Erythroblast (primary cell): ENCODE measurements at regions not wholly inside any gene's neighbourhood (a gene's known extent, or its start where the extent isn't known, plus 50 kb on each side); places are given as distances from the start of the nearest gene placed in this dataset.

Source experiments
- GATA1 ChIP-seq: IDR thresholded peaks from 2 replicates; pipeline ENCODE4 v1.6.1; 2011; ENCODE audit warnings: low read depth, mild to moderate bottlenecking, control low read depth, low read length, moderate library complexity
- POLR2A ChIP-seq: IDR thresholded peaks from 2 replicates; pipeline ENCODE4 v1.6.1; 2011; ENCODE audit warnings: mild to moderate bottlenecking, low read length

- TF ChIP-seq POLR2A, result no peak
- TF ChIP-seq GATA1, result no peak
Measured at GRCh38 chr17:13244513-13244912, 226.7 kb upstream of the ELAC2 start.
